Transverse colon (tissue), 3 donors: ENCODE measurements at regions not wholly inside any gene's neighbourhood (a gene's known extent, or its start where the extent isn't known, plus 50 kb on each side); places are given as distances from the start of the nearest gene placed in this dataset.

ENCODE experiments used
- CTCF ChIP-seq, 5 experiments: fragments of 200-600 bp in 3 of 5; fragments of 450-650 bp in 2 of 5; sonication (generic) in 3 of 5; IDR thresholded peaks; 1 replicate in 2 of 5; 2 replicates in 3 of 5; pipeline ENCODE4 v1.5.1; 2016 to 2017; ENCODE audit warnings: antibody characterized with exemption in 5 of 5, inconsistent platforms in 3 of 5, mild to moderate bottlenecking in 2 of 5, moderate library complexity in 1 of 5
- EP300 ChIP-seq: sonication (generic); formaldehyde crosslinking; IDR thresholded peaks from one replicate; pipeline ENCODE4 v1.6.1; 2017; ENCODE audit warnings: antibody characterized with exemption, low read depth
- POLR2A ChIP-seq: fragments of 450-650 bp; IDR thresholded peaks from one replicate; pipeline ENCODE4 v1.6.1; 2016; ENCODE audit warnings: antibody characterized with exemption, mild to moderate bottlenecking, moderate library complexity

GRCh38 chr7:89451911-89452310 is 656.4 kb upstream of the TEX47 start:
- TF ChIP-seq CTCF (IDR thresholded peaks at IDR 0.05) (no peak), EP300 (no peak), POLR2A (no peak)
